ENCODE measurements at regions not wholly inside any gene's neighbourhood (a gene's known extent, or its start where the extent isn't known, plus 50 kb on each side); places are given as distances from the start of the nearest gene placed in this dataset.

GRCh38 chr4:160872491-160872890 is 1291.3 kb downstream of the FSTL5 start:
- no peak for TF ChIP-seq POLR2AphosphoS5 (IDR thresholded peaks at IDR 0.05)
- TF ChIP-seq POLR2A (IDR thresholded peaks at IDR 0.05) = no peak
- no peak for TF ChIP-seq EP300 (IDR thresholded peaks at IDR 0.05; ENCODE audit: low read depth)
- no peak for TF ChIP-seq CTCF (IDR thresholded peaks at IDR 0.05)
- no peaks in the 10 kb centered on the region for H3K36me3 ChIP-seq
- intact Hi-C loops (cut with DNase I; ENCODE audit: low total_unique reads) = no loop called here
- no peak overlapping the region for H3K27ac ChIP-seq
- no peak for DNase-seq
- no peaks in the 10 kb centered on the region for H3K9me3 ChIP-seq
- no peaks in the 10 kb centered on the region for H3K27me3 ChIP-seq
- no peaks in the 10 kb centered on the region for H3K4me1 ChIP-seq
- in situ Hi-C loops (cut with MboI; ENCODE audit: low pct_ligation_motif_present in 1 of 4, low pct_unique_long_range_greater_than_20kb in 1 of 4, low sequenced_read_pairs in 3 of 4) = no loop called here
- no peak overlapping the region for H3K4me3 ChIP-seq

GRCh38 chr4:160877087-160877790 is 1286.6 kb downstream of the FSTL5 start:
- H3K9me3 ChIP-seq = no peaks in the 10 kb centered on the region
- 65 to 75% methylated on average over 8 to 9 of the region's 9 CpGs for WGBS, 2 donors (ENCODE audit: low coverage in 1 of 2)
- H3K27me3 ChIP-seq = no peaks in the 10 kb centered on the region
- no peaks in the 10 kb centered on the region for H3K4me1 ChIP-seq
- H3K36me3 ChIP-seq = no peaks in the 10 kb centered on the region
- in situ Hi-C loops (cut with MboI; ENCODE audit: low pct_ligation_motif_present in 1 of 4, low pct_unique_long_range_greater_than_20kb in 1 of 4, low sequenced_read_pairs in 3 of 4) (no loop called here), intact Hi-C loops (cut with DNase I; ENCODE audit: low total_unique reads) (no loop called here)
- no peak for DNase-seq
- H3K27ac ChIP-seq = no peak overlapping the region
- H3K4me3 ChIP-seq = no peak overlapping the region
- TF ChIP-seq POLR2AphosphoS5 (IDR thresholded peaks at IDR 0.05) = no peak
- TF ChIP-seq EP300 (IDR thresholded peaks at IDR 0.05; ENCODE audit: low read depth) = no peak
- no peak for TF ChIP-seq CTCF (IDR thresholded peaks at IDR 0.05)
- no peak for TF ChIP-seq POLR2A (IDR thresholded peaks at IDR 0.05)

- intact Hi-C loops (cut with DNase I; ENCODE audit: low total_unique reads) = no loop called here
- Histone ChIP-seq H3K4me1 (no peaks in the 10 kb centered on the region), H3K27me3 (no peaks in the 10 kb centered on the region), H3K36me3 (no peaks in the 10 kb centered on the region), H3K9me3 (no peaks in the 10 kb centered on the region), H3K4me3 (no peak overlapping the region), H3K27ac (no peak overlapping the region)
- DNase-seq = no peak
- 73 to 100% methylated on average over 1 to 5 of the region's 5 CpGs for WGBS, 2 donors (ENCODE audit: low coverage in 1 of 2)
- TF ChIP-seq POLR2A (IDR thresholded peaks at IDR 0.05) (no peak), POLR2AphosphoS5 (IDR thresholded peaks at IDR 0.05) (no peak), EP300 (IDR thresholded peaks at IDR 0.05; ENCODE audit: low read depth) (no peak), CTCF (IDR thresholded peaks at IDR 0.05) (no peak)
- in situ Hi-C loops (cut with MboI; ENCODE audit: low pct_ligation_motif_present in 1 of 4, low pct_unique_long_range_greater_than_20kb in 1 of 4, low sequenced_read_pairs in 3 of 4) = no loop called here
Observed at GRCh38 chr4:160880180-160880579, 1283.6 kb downstream of the FSTL5 start.

GRCh38 chr4:160887668-160888067 is 1276.1 kb downstream of the FSTL5 start:
- H3K4me3 ChIP-seq = no peak overlapping the region

More at GRCh38 chr4:160887668-160888067, 1276.1 kb downstream of the FSTL5 start:
- WGBS, 2 donors (ENCODE audit: low coverage in 1 of 2) = 83% methylated on average over 1 of the region's 1 CpG; no CpG with 5 or more reads in 1 of the 2 donors
- intact Hi-C loops (cut with DNase I; ENCODE audit: low total_unique reads) = no loop called here
- DNase-seq = no peak
- TF ChIP-seq POLR2A (IDR thresholded peaks at IDR 0.05) (no peak), EP300 (IDR thresholded peaks at IDR 0.05; ENCODE audit: low read depth) (no peak), POLR2AphosphoS5 (IDR thresholded peaks at IDR 0.05) (no peak), CTCF (IDR thresholded peaks at IDR 0.05) (no peak)
- Histone ChIP-seq H3K27me3 (no peaks in the 10 kb centered on the region), H3K36me3 (no peaks in the 10 kb centered on the region), H3K4me1 (no peaks in the 10 kb centered on the region), H3K27ac (no peak overlapping the region), H3K9me3 (peaks cover 0 to 5% of the 10 kb centered on the region in 2 donors)
- in situ Hi-C loops (cut with MboI; ENCODE audit: low pct_ligation_motif_present in 1 of 4, low pct_unique_long_range_greater_than_20kb in 1 of 4, low sequenced_read_pairs in 3 of 4) = no loop called here
